ENCODE measurements at regions not wholly inside any gene's neighbourhood (a gene's known extent, or its start where the extent isn't known, plus 50 kb on each side); places are given as distances from the start of the nearest gene placed in this dataset.
"Not testable (repeated sequence)": the region's sequence is repeated elsewhere in the genome, so short reads cannot be mapped to it uniquely, and the experiment has no call there.

GRCh38 chr21:15932726-15933125, 202.9 kb downstream of the USP25 start:
- DNase-seq, result no peak

- DNase-seq, result no peak
Observed at GRCh38 chr21:15935530-15935929, 205.7 kb downstream of the USP25 start.

DNA sequence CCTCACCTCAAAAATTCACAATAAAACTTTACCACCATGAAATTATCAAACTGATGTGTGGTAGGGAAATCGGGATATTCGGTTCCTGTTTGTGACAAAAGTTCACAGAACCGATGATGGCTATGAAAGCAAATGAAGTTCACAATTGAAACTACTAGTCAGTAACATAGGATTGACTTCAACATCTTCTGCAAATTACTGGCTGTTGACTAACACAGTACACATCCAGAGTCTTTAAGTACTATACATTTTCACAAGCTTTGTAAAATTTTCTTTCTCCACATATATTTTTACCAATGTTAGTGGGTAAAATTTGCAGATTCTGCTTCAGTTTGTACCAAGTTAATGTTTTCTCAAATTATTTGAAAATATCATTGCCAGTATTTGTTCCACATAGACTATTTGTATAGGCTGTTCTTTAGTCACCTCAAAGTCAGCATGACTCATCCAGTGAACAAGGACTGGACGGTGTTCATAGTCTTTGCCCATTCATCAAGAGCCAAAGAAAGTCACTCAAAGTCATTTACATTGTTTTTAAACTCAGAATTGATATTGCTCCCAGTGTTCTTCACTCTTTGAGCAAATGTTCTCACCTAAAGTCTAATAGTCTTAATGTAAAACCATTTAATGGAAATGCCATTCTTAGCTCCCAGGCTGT, 213.4 kb downstream of the USP25 start:
- DNase-seq, result no peak

DNA sequence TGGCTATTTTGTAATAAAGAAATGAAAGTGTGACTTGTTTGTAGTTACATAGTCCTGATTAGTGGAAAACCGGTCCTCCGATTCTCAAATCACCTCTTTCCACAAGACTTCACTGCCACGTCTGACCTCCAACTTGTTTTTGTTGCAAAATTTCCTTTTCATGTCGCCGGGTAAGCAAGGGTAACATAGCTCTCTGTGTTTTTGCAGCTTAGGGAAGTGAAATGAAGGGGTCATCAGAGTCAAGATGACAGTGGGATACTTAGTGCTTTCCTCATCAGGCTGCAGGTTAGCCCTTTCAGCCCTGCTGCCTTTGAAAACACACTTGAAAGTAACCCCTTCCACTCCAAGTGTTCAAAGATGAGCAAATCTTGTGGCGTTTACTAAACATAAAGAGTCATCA, 217.9 kb downstream of the USP25 start:
- no peak for DNase-seq

- DNase-seq, result no peak
Observed at GRCh38 chr21:15953551-15954116, 223.9 kb downstream of the USP25 start.

GRCh38 chr21:15964236-15964855, 234.6 kb downstream of the USP25 start:
- DNase-seq, result no peak

- no peak for DNase-seq
Observed at GRCh38 chr21:15966231-15966630, 236.4 kb downstream of the USP25 start.

- DNase-seq, result no peak
Observed at GRCh38 chr21:15966651-15967050, 236.9 kb downstream of the USP25 start.

DNA sequence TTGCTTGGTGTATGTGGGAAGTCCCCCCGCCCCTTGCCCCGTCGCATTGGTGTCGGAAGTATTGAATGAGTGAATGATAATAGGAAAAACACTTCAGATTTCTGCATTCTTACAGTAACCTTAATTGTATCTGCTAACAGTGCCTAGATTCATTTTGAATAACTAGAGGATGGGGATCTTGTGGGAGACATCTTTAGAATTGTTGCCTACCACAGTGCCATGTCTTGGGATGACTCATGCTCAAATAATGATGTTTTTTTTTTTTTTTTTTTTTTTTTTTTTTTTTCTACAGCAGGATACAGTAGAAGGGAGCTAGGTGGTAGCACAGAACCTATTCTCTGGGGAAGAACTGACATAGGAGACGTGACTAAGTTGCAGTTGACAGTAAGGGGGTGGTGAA, 237.9 kb downstream of the USP25 start:
- DNase-seq, result no peak

DNA sequence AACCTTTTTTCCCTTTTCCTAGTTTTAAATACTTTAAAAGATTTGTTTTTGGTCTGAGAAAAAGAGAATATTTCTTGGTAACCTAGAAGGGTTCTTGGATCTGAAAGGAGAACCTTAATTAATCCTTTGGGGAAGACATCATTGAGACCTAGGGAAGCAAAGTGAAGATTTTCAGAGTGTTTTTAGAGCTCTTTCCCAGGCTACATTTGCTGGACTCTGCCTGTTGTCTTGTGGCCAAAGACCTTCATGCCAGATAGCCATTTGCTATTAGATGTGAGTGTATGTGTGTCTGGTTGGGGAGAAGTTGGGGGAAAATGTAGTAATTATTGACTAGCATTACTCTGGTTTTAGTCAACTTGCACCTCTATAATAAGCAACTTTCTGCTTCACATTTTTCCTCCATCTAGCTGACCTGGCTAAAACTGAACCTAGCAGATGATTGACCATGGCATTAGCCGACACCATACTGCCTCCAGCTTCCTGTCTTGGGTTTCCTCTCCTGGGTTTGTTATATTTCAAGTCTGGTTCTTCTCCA, 239.1 kb downstream of the USP25 start:
- DNase-seq, result no peak

DNA sequence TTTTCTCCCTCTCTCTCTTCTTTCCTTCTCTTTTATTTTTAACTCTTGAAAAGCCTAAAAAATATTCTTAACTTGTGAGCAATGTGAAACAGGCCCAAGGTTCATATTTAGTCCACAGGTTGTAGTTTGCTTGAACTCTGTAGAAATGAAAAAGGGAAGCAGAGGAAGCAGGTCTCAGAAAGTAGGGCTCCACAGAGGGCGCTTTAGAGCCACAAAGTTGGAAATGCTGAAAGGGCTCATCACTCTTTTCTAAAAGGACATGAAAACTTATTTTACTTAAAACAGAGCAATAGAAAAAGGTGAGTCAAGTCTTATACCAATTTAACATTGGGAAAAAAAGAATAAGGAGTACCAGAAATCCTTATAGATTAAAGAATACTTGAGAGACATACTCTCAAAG, 247.0 kb downstream of the USP25 start:
- DNase-seq, result no peak

GRCh38 chr21:15978215-15978738, 248.5 kb downstream of the USP25 start:
- DNase-seq, result no peak

DNA sequence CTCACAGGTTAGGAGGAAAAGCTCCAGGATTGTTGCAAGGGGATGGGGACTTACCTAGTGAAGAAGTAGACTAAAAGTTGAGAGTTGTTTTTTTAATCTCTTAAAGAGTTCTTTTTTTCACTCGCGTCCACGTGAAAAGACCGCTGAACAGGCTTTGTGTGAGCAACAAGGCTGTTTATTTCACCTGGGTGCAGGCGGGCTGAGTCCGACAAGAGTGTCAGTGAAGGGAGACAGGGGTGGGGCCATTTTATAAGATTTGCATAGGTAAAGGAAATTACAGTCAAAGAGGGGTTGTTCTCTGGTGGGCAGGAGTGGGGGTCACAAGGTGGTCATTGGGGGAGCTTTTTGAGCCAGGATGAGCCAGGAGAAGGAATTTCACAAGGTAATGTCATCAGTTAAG, 249.7 kb downstream of the USP25 start:
- DNase-seq, result not testable (repeated sequence)

DNA sequence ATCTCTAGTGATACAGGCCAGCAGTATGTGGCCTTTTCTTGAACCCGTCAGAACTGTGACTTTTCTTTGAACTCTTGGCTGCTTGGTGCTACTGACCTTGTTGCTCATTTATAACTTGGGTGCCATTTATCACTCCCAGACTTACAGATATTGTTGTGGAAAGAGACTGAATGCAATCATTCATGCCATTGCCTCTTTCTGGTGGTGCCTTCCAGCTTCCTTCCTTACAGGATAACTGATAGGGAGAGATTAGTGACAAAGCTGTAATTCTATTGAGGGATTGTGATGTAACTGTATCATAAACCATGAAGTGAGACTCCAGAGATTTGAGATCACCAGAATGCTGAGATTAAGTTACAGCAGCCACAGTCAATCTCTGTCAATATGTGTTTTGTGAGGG, 256.5 kb downstream of the USP25 start:
- no peak for DNase-seq

GRCh38 chr21:15992171-15992570, 262.4 kb downstream of the USP25 start:
- DNase-seq, result no peak

DNA sequence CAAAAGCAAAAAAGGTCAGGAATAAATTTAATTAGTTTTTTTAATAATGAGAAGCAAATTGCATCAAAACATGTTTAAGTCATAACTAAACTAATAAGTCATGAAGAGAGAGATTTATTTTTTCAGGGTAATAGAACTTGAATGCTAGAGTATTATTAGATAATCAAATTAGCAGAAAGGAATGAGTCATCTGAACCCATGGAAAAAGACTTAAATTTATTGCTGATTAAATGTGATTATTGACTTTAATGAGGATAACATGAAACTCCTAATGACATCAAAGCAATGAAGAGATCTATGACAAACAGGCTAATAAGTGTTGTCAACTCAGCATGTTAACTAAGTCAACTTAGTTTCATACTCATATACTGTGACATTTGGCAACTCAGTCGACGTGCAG, 264.2 kb downstream of the USP25 start:
- no peak for DNase-seq

- DNase-seq, result no peak
Observed at GRCh38 chr21:15999741-16000140, 270.0 kb downstream of the USP25 start.

- no peak for DNase-seq
Observed at GRCh38 chr21:16002874-16003466, 273.2 kb downstream of the USP25 start.

DNA sequence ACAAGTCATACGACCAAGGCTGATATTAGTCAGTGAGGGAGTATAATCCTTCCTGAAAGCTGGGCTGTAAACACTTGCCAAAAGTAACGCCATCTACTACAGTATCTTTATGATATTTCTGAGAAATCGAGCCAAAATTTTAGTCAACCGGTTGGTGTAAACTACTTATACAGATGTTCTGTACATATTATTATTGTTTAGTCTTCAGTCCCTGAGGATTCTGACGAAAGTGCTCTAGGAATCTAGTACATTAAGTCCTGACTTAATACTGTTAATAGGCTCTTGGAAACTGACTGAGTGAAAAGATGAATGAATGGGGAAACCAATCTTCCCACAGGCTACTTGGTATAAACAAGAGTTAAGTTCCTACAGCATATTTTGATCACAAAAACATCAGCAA, 274.3 kb downstream of the USP25 start:
- DNase-seq, result no peak

- no peak for DNase-seq
Observed at GRCh38 chr21:16004523-16004922, 274.7 kb downstream of the USP25 start.

DNA sequence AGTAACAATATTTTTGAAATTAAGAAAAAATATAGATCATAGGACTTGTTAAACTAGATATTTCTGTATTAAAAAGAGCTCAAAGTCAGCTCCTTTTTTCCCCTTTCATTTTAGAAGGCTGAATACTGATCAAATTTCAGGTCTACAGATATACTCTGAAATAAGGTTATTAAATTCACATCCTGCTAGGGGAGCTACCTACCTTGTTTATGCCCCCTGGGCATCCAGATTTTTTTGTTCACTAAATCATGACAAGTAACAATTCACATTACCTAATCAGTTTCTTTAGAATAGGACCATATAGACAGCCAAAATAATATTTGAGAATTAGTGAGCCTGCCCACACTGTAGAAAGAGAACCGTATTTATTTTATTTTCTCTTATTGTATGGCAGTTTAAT, 276.2 kb downstream of the USP25 start:
- DNase-seq, result no peak

DNA sequence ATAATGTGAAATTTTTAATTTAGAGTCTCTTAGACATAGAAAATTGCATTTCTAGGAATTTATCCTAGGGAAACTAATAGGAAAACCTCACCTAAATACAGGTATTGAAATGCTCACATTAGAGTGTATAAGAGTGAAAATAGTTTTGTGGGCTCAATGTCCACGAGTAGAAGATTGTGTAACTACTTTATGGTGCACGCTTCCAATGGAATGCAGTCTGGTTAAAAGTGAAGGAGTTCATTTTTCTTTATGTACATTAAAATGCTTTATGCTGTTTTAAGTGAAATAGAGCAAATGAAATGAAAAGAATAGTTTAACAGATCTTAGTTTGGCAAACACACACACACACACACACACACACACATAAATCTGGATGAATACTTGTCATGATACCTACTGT, 278.2 kb downstream of the USP25 start:
- no peak for DNase-seq

DNA sequence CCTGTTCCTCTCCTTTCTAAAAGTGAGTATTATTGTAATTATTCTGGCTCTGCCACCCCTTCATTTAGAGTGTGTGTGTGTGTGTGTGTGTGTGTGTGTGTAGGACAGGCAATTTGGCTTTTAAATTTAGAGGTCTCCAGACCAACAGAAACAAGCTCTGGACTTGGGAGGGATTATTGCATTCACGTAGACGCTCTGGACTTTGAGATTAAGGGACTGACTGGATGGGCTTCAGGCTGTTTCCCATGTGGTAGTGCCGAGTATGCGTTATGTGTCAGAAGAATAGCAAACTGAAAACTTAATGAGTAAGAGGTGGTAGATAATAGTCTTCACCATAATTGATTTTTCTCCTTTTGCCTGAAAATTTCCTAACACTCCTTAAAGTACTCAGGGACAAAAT, 281.9 kb downstream of the USP25 start:
- no peak for DNase-seq

DNA sequence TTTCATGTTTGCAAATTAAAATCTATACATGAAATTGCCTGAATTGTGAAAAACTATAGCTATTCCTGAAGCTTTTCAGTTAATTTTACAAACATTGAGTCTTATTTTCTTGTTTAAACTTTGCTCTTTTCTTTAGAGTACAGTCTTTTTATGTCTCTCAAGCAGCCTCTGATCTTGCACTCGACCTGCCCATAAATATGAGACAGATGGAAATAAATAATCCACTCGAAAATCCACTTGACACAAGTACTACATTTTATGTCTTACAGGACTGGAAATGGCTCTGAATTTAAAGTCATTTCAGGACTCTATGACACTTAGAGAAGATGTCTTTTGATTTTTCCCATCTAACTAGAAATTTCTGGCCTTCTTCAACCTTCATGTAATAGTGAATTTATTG, 283.8 kb downstream of the USP25 start:
- DNase-seq, result no peak

Measured in stimulated activated naive CD4-positive, alpha-beta T cell (primary cell).